ENCODE measurements at regions not wholly inside any gene's neighbourhood (a gene's known extent, or its start where the extent isn't known, plus 50 kb on each side); places are given as distances from the start of the nearest gene placed in this dataset.
"Not testable (repeated sequence)": the region's sequence is repeated elsewhere in the genome, so short reads cannot be mapped to it uniquely, and the experiment has no call there.

DNA sequence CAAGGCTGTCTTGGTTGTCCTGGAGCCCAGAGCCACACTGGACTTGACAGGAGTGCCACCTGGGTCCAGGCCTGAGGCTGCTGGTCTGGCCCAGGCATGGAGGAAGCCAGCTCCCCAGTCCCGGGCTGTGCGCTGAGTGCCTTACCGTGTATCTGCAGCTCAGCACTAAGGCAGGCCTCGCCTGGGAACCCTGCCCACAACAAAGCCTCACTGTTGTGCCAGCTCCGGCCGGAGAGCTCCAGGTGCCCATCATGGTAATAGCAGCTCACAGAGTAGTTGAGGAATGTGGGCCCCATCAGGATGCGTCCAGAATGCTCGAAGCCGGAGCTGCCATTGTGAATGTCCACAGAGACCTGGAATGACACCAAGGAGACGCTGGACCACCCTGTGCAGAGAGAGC lies 72.2 kb downstream of the RMI2 start:
- H3K4me2 ChIP-seq (ENCODE audit: low read length) = no peak overlapping the region
- POLR2A ChIA-PET = no interaction called here
- CTCF ChIA-PET (ENCODE audit: unreplicated experiment) = no interaction called here
- no peaks in the 10 kb centered on the region for H4K20me1 ChIP-seq (ENCODE audit: insufficient read depth, low read length)
- BruUV-seq (replicated peaks) = no TSS peak
- DNase-seq (ENCODE audit: low spot score) = no peak
- H2AFZ ChIP-seq (ENCODE audit: low read length) = no peak overlapping the region
- no peak overlapping the region for H3K27ac ChIP-seq (ENCODE audit: low read depth, low read length, poor library complexity, severe bottlenecking)
- H3K4me1 ChIP-seq (ENCODE audit: insufficient read depth, low read length, poor library complexity, severe bottlenecking) = no peaks in the 10 kb centered on the region
- H3K4me3 ChIP-seq (ENCODE audit: low read depth, low read length, poor library complexity, severe bottlenecking) = no peak overlapping the region
- TF ChIP-seq, protein P1, sequence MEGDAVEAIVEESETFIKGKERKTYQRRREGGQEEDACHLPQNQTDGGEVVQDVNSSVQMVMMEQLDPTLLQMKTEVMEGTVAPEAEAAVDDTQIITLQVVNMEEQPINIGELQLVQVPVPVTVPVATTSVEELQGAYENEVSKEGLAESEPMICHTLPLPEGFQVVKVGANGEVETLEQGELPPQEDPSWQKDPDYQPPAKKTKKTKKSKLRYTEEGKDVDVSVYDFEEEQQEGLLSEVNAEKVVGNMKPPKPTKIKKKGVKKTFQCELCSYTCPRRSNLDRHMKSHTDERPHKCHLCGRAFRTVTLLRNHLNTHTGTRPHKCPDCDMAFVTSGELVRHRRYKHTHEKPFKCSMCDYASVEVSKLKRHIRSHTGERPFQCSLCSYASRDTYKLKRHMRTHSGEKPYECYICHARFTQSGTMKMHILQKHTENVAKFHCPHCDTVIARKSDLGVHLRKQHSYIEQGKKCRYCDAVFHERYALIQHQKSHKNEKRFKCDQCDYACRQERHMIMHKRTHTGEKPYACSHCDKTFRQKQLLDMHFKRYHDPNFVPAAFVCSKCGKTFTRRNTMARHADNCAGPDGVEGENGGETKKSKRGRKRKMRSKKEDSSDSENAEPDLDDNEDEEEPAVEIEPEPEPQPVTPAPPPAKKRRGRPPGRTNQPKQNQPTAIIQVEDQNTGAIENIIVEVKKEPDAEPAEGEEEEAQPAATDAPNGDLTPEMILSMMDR (conservative IDR thresholded peaks at IDR 0.05; ENCODE audit: low read length) = no peak
- TF ChIP-seq EZH2phosphoT487 (IDR thresholded peaks at IDR 0.05; ENCODE audit: borderline replicate concordance, low read depth, low read length) = no peak
- no peaks in the 10 kb centered on the region for H3K9me3 ChIP-seq (ENCODE audit: low read length)
- no peaks in the 10 kb centered on the region for H3K79me2 ChIP-seq (ENCODE audit: insufficient read depth, low read depth, low read length)
- intact Hi-C loops (cut with micrococcal nuclease; ENCODE audit: unreplicated experiment) = no loop called here
- no peaks in the 10 kb centered on the region for H3K9me2 ChIP-seq (ENCODE audit: insufficient read depth, low read length)
- H3K36me3 ChIP-seq (ENCODE audit: insufficient read depth, low read length) = no peaks in the 10 kb centered on the region

DNA sequence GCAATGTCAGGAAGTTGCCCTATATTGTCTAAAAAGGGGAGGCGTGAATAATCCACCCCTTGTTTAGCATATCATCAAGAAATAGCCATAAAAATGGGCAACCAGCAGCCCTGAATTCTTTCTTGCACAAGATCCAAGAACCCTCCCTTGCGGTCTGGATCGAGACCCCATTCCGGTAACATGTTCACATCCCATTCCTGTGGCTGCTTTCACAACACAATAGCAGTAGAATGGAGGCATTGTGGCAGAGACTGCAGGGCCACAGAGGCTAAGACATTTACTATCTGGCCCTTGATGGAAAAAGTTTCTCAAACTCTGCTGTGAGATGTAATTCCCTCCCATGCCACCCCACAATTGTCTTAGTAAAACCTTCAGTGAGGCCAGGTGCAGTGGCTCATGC lies 73.2 kb downstream of the RMI2 start:
- Histone ChIP-seq H3K4me3 (ENCODE audit: low read depth, low read length, poor library complexity, severe bottlenecking) (no peak overlapping the region), H3K4me2 (ENCODE audit: low read length) (no peak overlapping the region), H2AFZ (ENCODE audit: low read length) (no peak overlapping the region), H3K9me2 (ENCODE audit: insufficient read depth, low read length) (no peaks in the 10 kb centered on the region), H3K79me2 (ENCODE audit: insufficient read depth, low read depth, low read length) (no peaks in the 10 kb centered on the region), H3K27ac (ENCODE audit: low read depth, low read length, poor library complexity, severe bottlenecking) (no peak overlapping the region), H3K4me1 (ENCODE audit: insufficient read depth, low read length, poor library complexity, severe bottlenecking) (peaks cover 5% of the 10 kb centered on the region), H4K20me1 (ENCODE audit: insufficient read depth, low read length) (no peaks in the 10 kb centered on the region), H3K36me3 (ENCODE audit: insufficient read depth, low read length) (no peaks in the 10 kb centered on the region), H3K9me3 (ENCODE audit: low read length) (no peaks in the 10 kb centered on the region)
- intact Hi-C loops (cut with micrococcal nuclease; ENCODE audit: unreplicated experiment) = no loop called here
- POLR2A ChIA-PET = no interaction called here
- CTCF ChIA-PET (ENCODE audit: unreplicated experiment) = no interaction called here
- no TSS peak for BruUV-seq (replicated peaks)
- no peak for DNase-seq (ENCODE audit: low spot score)
- TF ChIP-seq EZH2phosphoT487 (IDR thresholded peaks at IDR 0.05; ENCODE audit: borderline replicate concordance, low read depth, low read length) = no peak
- TF ChIP-seq, protein P1 (conservative IDR thresholded peaks at IDR 0.05; ENCODE audit: low read length) = no peak

DNA sequence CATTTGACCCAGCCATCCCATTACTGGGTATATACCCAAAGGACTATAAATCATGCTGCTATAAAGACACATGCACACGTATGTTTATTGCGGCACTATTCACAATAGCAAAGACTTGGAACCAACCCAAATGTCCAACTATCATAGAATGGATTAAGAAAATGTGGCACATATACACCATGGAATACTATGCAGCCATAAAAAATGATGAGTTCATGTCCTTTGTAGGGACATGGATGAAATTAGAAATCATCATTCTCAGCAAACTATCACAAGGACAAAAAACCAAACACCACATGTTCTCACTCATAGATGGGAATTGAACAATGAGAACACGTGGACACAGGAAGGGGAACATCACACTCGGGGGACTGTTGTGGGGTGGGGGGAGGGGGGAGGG lies 74.8 kb downstream of the RMI2 start:
- H3K27ac ChIP-seq (ENCODE audit: low read depth, low read length, poor library complexity, severe bottlenecking); CTCF ChIA-PET (ENCODE audit: unreplicated experiment): not testable (repeated sequence)

More for the DNA sequence above, 74.8 kb downstream of the RMI2 start:
- POLR2A ChIA-PET; H3K36me3 ChIP-seq (ENCODE audit: insufficient read depth, low read length); BruUV-seq (replicated peaks); H3K4me3 ChIP-seq (ENCODE audit: low read depth, low read length, poor library complexity, severe bottlenecking); H2AFZ ChIP-seq (ENCODE audit: low read length); H3K9me2 ChIP-seq (ENCODE audit: insufficient read depth, low read length); H3K4me2 ChIP-seq (ENCODE audit: low read length); DNase-seq (ENCODE audit: low spot score); intact Hi-C loops (cut with micrococcal nuclease; ENCODE audit: unreplicated experiment); H3K4me1 ChIP-seq (ENCODE audit: insufficient read depth, low read length, poor library complexity, severe bottlenecking); H4K20me1 ChIP-seq (ENCODE audit: insufficient read depth, low read length); H3K9me3 ChIP-seq (ENCODE audit: low read length); H3K79me2 ChIP-seq (ENCODE audit: insufficient read depth, low read depth, low read length): not testable (repeated sequence)
